GM12878 (cell line): ENCODE measurements at regions not wholly inside any gene's neighbourhood (a gene's known extent, or its start where the extent isn't known, plus 50 kb on each side); places are given as distances from the start of the nearest gene placed in this dataset.
"Not testable (repeated sequence)": the region's sequence is repeated elsewhere in the genome, so short reads cannot be mapped to it uniquely, and the experiment has no call there.

Source experiments
- ATAC-seq: fragments of 200-7000 bp; cut with Tn5 transposase; 3 replicates; pipeline ENCODE4 v1.9.1; 2020; ENCODE audit warnings: mild to moderate bottlenecking, moderate library complexity
- BruUV-seq: library from RNA; stranded (reverse); fragments of 400-500 nt; replicated peaks from 2 replicates; lab custom pipeline; 2021; lab: Mats Ljungman, UMichigan
- CTCF ChIA-PET: fragments of 300-600 bp; sonication (Branson Sonifier 250); formaldehyde crosslinking; extraction: SDS; loops from one replicate; lab custom pipeline; 2021; ENCODE audit warnings: inconsistent platforms; lab: Yijun Ruan, JAX
- POLR2A ChIA-PET: fragments of 350-600 bp; formaldehyde crosslinking; extraction: SDS; loops from one replicate; lab custom pipeline; 2021; ENCODE audit warnings: inconsistent platforms; lab: Charles Lee
- RAD21 ChIA-PET: fragments of 300-600 bp; sonication (Branson Sonifier 250); formaldehyde crosslinking; loops from one replicate; lab custom pipeline; 2023; ENCODE audit warnings: antibody characterized with exemption; ENCODE audit not compliant: unreplicated experiment; lab: Charles Lee
- SMC1A ChIA-PET: fragments of 300-600 bp; sonication (Branson Sonifier 250); formaldehyde crosslinking; loops from one replicate; lab custom pipeline; 2023; ENCODE audit not compliant: unreplicated experiment, uncharacterized antibody; lab: Charles Lee
- DNase-seq: peaks from one replicate; pipeline ENCODE4 v3.0.0-alpha.2; 2011; ENCODE audit warnings: low read depth, low spot score
- FAIRE-seq: peaks from 3 replicates; lab custom pipeline; 2011; peaks lifted over from hg19 to GRCh38; lab: Jason Lieb, UNC
- H2AFZ ChIP-seq: 2 replicates; pipeline ENCODE4 v1.6.0; 2011; ENCODE audit warnings: low read depth, low read length, control low read depth; ENCODE audit not compliant: control insufficient read depth
- H3K27ac ChIP-seq: 2 replicates; pipeline ENCODE4 v1.5.1; 2011; ENCODE audit warnings: control low read depth; ENCODE audit not compliant: control insufficient read depth, insufficient read depth
- H3K27me3 ChIP-seq, 2 experiments: replicated peaks in 1 of 2; 2 replicates each; pipeline versions ENCODE4 v1.6.0 to v1.6.1; 2011; ENCODE audit warnings: low read length in 1 of 2; ENCODE audit not compliant: control insufficient read depth in 2 of 2, insufficient read depth in 2 of 2
- H3K36me3 ChIP-seq, 2 experiments: 2 replicates each; pipeline ENCODE4 v1.5.1; 2011; ENCODE audit warnings: low read length in 1 of 2; ENCODE audit not compliant: control insufficient read depth in 2 of 2, insufficient read depth in 2 of 2
- H3K4me1 ChIP-seq: 2 replicates; pipeline ENCODE4 v1.6.1; 2011; ENCODE audit warnings: mild to moderate bottlenecking, low read length, moderate library complexity, mixed read lengths; ENCODE audit not compliant: control insufficient read depth, insufficient read depth
- H3K4me2 ChIP-seq: 2 replicates; pipeline ENCODE4 v1.6.0; 2011; ENCODE audit warnings: control low read depth; ENCODE audit not compliant: control insufficient read depth, insufficient read depth
- H3K4me3 ChIP-seq: fragments of 200-600 bp; sonication (generic); 2 replicates; pipeline ENCODE4 v1.5.1; 2016
- H3K79me2 ChIP-seq: 2 replicates; pipeline ENCODE4 v1.6.0; 2011; ENCODE audit warnings: low read length; ENCODE audit not compliant: control insufficient read depth, insufficient read depth
- H3K9ac ChIP-seq: 2 replicates; pipeline ENCODE4 v1.8.0; 2011; ENCODE audit warnings: low read length, control low read depth, mixed read lengths; ENCODE audit not compliant: control insufficient read depth, insufficient read depth
- H3K9me3 ChIP-seq: replicated peaks from 3 replicates; pipeline ENCODE4 v1.5.1; 2011; ENCODE audit warnings: mild to moderate bottlenecking, low read length; ENCODE audit not compliant: control insufficient read depth, insufficient read depth
- H4K20me1 ChIP-seq: 2 replicates; pipeline ENCODE4 v1.6.0; 2011; ENCODE audit not compliant: control insufficient read depth, insufficient read depth
- WGBS: methylation state at CpG from one replicate; pipeline ENCODE4 v1.1.6; 2016; ENCODE audit warnings: low lambda C conversion rate; ENCODE audit not compliant: insufficient replicate concordance, insufficient coverage; ENCODE audit errors: missing lambda C conversion rate; 5-methylcytosine and 5-hydroxymethylcytosine counted together
- in situ Hi-C: fragments of 300-500 bp; cut with MboI; formaldehyde crosslinking; loops from 9 replicates; pipeline ENCODE4 v1.14.3; 2018; ENCODE audit warnings: mixed read lengths
- intact Hi-C: fragments of 100-400 bp; cut with micrococcal nuclease; formaldehyde crosslinking; loops from one replicate; pipeline ENCODE4 v1.14.2; 2022; ENCODE audit not compliant: unreplicated experiment

DNA sequence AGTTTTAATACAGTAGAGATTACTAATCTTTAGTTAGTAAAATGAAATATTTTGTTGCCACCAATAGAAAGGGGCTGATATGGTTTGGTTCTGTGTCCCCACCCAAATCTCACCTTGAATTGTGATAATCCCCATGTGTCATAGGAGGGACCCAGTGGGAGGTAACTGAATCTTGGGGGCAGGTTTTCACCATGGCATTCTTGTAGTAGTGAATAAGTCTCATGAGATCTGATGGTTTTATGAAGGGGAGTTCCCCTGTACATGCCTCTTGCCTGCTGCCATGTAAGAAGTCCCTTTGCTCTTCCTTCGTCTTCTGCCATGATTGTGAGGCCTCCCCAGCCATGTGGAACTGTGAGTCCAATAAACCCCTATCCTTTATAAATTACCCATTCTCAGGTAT lies 285.9 kb downstream of the BCL2L11 start:
- BruUV-seq, intact Hi-C loops, H3K4me1 ChIP-seq, H3K36me3 ChIP-seq, H3K9ac ChIP-seq, ATAC-seq, H3K27ac ChIP-seq, H2AFZ ChIP-seq, H4K20me1 ChIP-seq, H3K4me2 ChIP-seq, POLR2A ChIA-PET, DNase-seq, RAD21 ChIA-PET, CTCF ChIA-PET, in situ Hi-C loops, H3K79me2 ChIP-seq, H3K4me3 ChIP-seq, H3K9me3 ChIP-seq, H3K27me3 ChIP-seq, FAIRE-seq, SMC1A ChIA-PET: not testable (repeated sequence)
- WGBS = no CpG with 5 or more reads among the region's 1 CpG

DNA sequence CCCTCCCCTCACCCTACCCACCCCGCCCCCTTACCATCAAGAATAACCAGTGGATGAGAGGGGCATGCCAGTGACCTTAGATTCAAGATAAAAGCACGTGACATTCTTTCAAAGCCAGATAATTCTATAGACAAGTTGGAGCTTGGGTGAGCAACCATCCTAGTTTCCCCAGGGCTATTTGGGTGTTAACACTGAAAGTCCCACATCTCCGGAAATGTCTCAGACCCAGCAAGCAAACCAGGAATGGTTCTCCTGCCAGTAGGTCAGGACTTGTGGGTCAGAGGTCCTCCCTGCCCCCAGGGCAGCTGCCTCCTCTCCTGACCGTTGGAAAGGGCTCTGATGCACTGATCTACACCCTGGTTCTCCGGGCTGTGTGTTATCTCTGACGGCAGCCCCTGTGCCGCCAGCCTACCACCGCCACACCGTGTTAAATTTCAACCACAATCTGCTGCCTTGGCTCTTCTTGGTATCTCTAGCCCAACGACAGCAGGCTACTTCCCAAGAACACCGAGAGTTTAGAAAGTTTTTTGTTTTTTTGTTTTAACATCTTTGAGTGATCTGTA lies 287.0 kb downstream of the BCL2L11 start:
- RAD21 ChIA-PET, SMC1A ChIA-PET, intact Hi-C loops, FAIRE-seq, H3K4me3 ChIP-seq, CTCF ChIA-PET, H3K27me3 ChIP-seq, H3K4me1 ChIP-seq, in situ Hi-C loops, H3K36me3 ChIP-seq, ATAC-seq, H3K27ac ChIP-seq, POLR2A ChIA-PET, H3K79me2 ChIP-seq, H3K4me2 ChIP-seq, H3K9me3 ChIP-seq, H2AFZ ChIP-seq, H4K20me1 ChIP-seq, BruUV-seq, H3K9ac ChIP-seq, DNase-seq: not testable (repeated sequence)
- WGBS = no CpG with 5 or more reads among the region's 11 CpGs

DNA sequence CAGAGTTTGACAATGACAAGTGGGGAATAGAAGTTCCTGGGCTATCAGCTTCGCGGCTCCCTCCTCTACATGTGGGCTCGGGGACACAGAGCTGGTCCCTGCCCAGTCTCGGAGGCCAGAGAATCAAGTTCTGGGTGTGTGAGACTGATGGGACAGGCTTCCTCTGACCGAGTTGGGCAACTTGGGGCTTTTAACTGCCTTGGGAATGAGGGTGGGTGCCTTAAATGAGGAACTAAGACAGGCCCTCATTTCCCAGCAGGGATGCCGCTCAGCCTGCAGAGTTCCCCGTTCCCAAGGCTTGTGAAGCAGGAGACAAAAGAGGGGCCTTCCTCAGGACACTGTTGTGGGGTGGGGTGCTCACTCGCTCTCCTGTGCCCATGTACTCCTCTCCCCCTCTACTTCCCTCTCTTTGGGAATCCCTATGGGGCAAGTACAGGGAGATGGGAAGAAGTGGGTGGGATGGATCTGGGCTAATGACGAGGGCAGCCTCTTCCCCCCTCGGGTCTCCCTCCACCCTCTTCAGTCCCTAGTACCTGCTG lies 290.2 kb downstream of the BCL2L11 start:
- intact Hi-C loops, CTCF ChIA-PET, POLR2A ChIA-PET, in situ Hi-C loops, SMC1A ChIA-PET, H3K4me2 ChIP-seq, H3K27ac ChIP-seq, ATAC-seq, BruUV-seq, H3K36me3 ChIP-seq, FAIRE-seq, RAD21 ChIA-PET, H3K79me2 ChIP-seq, H3K27me3 ChIP-seq, H3K4me3 ChIP-seq, H4K20me1 ChIP-seq, H2AFZ ChIP-seq, H3K9ac ChIP-seq, H3K9me3 ChIP-seq, H3K4me1 ChIP-seq, DNase-seq: not testable (repeated sequence)
- WGBS = 72% methylated on average over 7 of the region's 10 CpGs

DNA sequence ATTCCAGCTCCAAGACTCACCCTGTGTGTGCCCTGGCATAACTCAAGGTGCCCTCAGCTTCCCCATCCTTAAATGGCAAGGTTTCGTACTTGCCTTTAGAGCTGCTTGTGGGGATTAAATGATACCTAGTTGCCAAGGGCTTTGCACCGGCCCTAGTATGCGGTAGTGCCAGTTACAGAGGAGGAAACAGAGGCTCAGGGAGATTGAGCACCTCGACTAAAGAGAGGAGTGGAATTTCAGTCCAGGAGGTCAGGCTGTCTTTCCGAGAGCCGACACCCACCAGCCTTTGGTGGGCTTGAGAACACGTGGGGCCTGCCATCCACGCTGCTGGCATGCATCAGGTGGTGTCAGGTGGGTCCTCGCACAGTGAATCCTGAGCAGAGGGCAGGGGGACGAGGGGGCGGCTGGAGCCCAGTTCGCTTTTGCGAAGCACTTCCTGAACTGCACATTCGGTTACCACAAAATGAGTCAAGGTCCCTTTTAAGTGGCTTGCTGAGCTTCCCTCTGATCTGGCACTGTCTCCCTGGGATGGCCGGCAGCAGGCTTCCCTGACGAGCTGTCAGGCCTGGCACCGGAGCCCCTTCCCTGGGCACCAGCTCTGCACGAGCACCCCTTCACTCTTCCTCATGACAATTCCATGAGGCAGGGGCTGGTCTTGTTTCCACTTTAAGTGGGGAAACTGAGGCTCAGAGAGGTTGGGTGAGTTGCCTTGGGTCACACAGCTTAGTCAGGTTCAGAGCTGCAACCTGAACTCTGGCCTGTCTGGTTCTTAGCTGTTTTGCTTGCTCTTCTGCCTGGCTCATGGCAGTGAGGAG lies 291.4 kb downstream of the BCL2L11 start:
- SMC1A ChIA-PET, H3K27ac ChIP-seq, H3K79me2 ChIP-seq, BruUV-seq, RAD21 ChIA-PET, H2AFZ ChIP-seq, H3K4me1 ChIP-seq, H3K27me3 ChIP-seq, CTCF ChIA-PET, POLR2A ChIA-PET, ATAC-seq, intact Hi-C loops, H3K4me3 ChIP-seq, H3K36me3 ChIP-seq, H3K9me3 ChIP-seq, FAIRE-seq, H3K9ac ChIP-seq, in situ Hi-C loops, DNase-seq, H3K4me2 ChIP-seq, H4K20me1 ChIP-seq: not testable (repeated sequence)
- 33% methylated on average over 10 of the region's 18 CpGs for WGBS
